Karpas-422 (cell line): ENCODE measurements at regions not wholly inside any gene's neighbourhood (a gene's known extent, or its start where the extent isn't known, plus 50 kb on each side); places are given as distances from the start of the nearest gene placed in this dataset.
"Not testable (repeated sequence)": the region's sequence is repeated elsewhere in the genome, so short reads cannot be mapped to it uniquely, and the experiment has no call there.

Experiments used
- DNase-seq: peaks from one replicate; pipeline ENCODE4 v3.0.0-alpha.2; 2015
- H2AFZ ChIP-seq: fragments of 200-600 bp; sonication (generic); 2 replicates; pipeline ENCODE4 v1.6.1; 2014; ENCODE audit warnings: antibody characterized with exemption, low read length, mixed read lengths
- H3K27ac ChIP-seq: fragments of 200-600 bp; sonication (generic); 2 replicates; pipeline ENCODE4 v1.5.1; 2014; ENCODE audit warnings: mild to moderate bottlenecking, low read length, moderate library complexity
- H3K27me3 ChIP-seq: fragments of 200-600 bp; sonication (generic); 2 replicates; pipeline ENCODE4 v1.6.1; 2014; ENCODE audit warnings: low read length, mixed read lengths
- H3K36me3 ChIP-seq: fragments of 200-600 bp; sonication (generic); 2 replicates; pipeline ENCODE4 v1.6.1; 2014; ENCODE audit warnings: low read length, mixed read lengths; ENCODE audit not compliant: insufficient read depth
- H3K4me1 ChIP-seq: fragments of 200-600 bp; sonication (generic); 2 replicates; pipeline ENCODE4 v1.6.1; 2014; ENCODE audit warnings: mild to moderate bottlenecking, low read length, mixed read lengths
- H3K4me2 ChIP-seq: fragments of 200-600 bp; sonication (generic); 2 replicates; pipeline ENCODE4 v1.6.1; 2014; ENCODE audit warnings: low read length, low read depth, mild to moderate bottlenecking; ENCODE audit not compliant: poor library complexity, severe bottlenecking
- H3K4me3 ChIP-seq: fragments of 200-600 bp; sonication (generic); 2 replicates; pipeline ENCODE4 v1.5.1; 2014; ENCODE audit warnings: mild to moderate bottlenecking, antibody characterized with exemption, low read length, mixed read lengths
- H3K79me2 ChIP-seq: fragments of 200-600 bp; sonication (generic); 2 replicates; pipeline ENCODE4 v1.6.1; 2014; ENCODE audit warnings: mild to moderate bottlenecking, low read length, mixed read lengths
- H3K9ac ChIP-seq: fragments of 200-600 bp; sonication (generic); 2 replicates; pipeline ENCODE4 v1.6.0; 2014; ENCODE audit warnings: low read length
- H3K9me2 ChIP-seq: fragments of 200-600 bp; sonication (generic), shearing (Covaris generic); replicated peaks from 2 replicates; pipeline ENCODE4 v1.6.0; 2014; ENCODE audit warnings: mild to moderate bottlenecking, low read length, moderate library complexity; ENCODE audit not compliant: insufficient read depth
- H3K9me3 ChIP-seq: fragments of 300-700, 200-600 bp; sonication (generic); 2 replicates; pipeline ENCODE4 v1.6.1; 2014; ENCODE audit warnings: low read length, mixed read lengths
- H4K20me1 ChIP-seq: fragments of 200-600 bp; sonication (generic); 2 replicates; pipeline ENCODE4 v1.6.1; 2014; ENCODE audit warnings: mild to moderate bottlenecking, antibody characterized with exemption, low read length, low read depth; ENCODE audit not compliant: insufficient read depth

GRCh38 chr11:126133901-126134300, 71.2 kb upstream of the CDON start:
- Histone ChIP-seq H3K36me3 (no peaks in the 10 kb centered on the region), H3K27ac (no peak overlapping the region), H3K27me3 (no peaks in the 10 kb centered on the region), H3K79me2 (no peaks in the 10 kb centered on the region), H4K20me1 (no peaks in the 10 kb centered on the region), H3K4me1 (no peaks in the 10 kb centered on the region), H3K9ac (no peak overlapping the region), H3K9me3 (no peaks in the 10 kb centered on the region), H3K4me3 (no peak overlapping the region), H2AFZ (no peak overlapping the region), H3K4me2 (no peak overlapping the region), H3K9me2 (no peaks in the 10 kb centered on the region)
- no peak for DNase-seq

DNA sequence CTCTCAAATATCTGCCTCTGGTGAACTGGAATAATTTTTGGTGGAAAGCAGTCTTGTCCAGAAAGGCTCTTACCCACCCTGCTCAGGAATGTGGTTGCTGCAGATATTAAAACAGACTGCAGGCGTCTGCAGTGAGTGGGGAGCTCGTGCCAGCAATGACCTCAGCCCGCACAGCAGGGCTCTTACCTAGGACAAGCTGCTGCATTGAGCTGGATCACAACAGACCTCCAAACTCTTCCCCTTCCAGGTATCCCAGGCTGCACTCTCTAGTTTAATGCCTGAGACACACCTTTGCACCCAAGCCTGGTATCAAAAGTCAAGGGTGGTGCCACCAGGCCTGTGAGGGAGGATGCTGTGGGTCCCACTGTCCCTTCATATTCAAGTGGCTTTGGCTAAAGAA, 69.7 kb upstream of the CDON start:
- Histone ChIP-seq H3K27me3 (no peaks in the 10 kb centered on the region), H3K9me3 (no peaks in the 10 kb centered on the region), H3K79me2 (no peaks in the 10 kb centered on the region), H3K27ac (no peak overlapping the region), H4K20me1 (no peaks in the 10 kb centered on the region), H2AFZ (no peak overlapping the region), H3K36me3 (no peaks in the 10 kb centered on the region), H3K9ac (no peak overlapping the region), H3K4me3 (no peak overlapping the region), H3K9me2 (no peaks in the 10 kb centered on the region), H3K4me2 (no peak overlapping the region), H3K4me1 (no peaks in the 10 kb centered on the region)
- DNase-seq, result no peak

DNA sequence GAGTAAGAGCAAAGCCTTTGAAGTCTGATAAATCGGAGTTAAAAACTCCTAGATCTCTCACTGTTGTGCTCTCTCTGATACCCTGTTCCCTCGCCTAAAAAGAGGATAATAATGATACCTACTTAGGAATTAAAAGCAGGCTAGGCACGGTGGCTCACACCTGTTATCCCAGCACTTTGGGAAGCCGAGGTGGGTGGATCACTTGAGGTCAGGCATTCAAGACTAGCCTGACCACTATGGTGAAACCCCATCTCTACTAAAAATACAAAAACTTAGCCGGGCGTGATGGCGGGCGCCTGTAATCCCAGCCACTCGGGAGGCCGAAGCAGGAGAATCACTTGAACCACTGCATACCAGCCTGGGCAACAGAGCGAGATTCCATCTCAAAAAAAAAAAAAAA, 68.1 kb upstream of the CDON start:
- H4K20me1 ChIP-seq, H3K27me3 ChIP-seq, H3K36me3 ChIP-seq, H3K79me2 ChIP-seq, H3K4me1 ChIP-seq, H3K9me3 ChIP-seq, H3K4me2 ChIP-seq, DNase-seq, H3K9ac ChIP-seq, H3K4me3 ChIP-seq, H3K9me2 ChIP-seq, H2AFZ ChIP-seq, H3K27ac ChIP-seq: not testable (repeated sequence)

DNA sequence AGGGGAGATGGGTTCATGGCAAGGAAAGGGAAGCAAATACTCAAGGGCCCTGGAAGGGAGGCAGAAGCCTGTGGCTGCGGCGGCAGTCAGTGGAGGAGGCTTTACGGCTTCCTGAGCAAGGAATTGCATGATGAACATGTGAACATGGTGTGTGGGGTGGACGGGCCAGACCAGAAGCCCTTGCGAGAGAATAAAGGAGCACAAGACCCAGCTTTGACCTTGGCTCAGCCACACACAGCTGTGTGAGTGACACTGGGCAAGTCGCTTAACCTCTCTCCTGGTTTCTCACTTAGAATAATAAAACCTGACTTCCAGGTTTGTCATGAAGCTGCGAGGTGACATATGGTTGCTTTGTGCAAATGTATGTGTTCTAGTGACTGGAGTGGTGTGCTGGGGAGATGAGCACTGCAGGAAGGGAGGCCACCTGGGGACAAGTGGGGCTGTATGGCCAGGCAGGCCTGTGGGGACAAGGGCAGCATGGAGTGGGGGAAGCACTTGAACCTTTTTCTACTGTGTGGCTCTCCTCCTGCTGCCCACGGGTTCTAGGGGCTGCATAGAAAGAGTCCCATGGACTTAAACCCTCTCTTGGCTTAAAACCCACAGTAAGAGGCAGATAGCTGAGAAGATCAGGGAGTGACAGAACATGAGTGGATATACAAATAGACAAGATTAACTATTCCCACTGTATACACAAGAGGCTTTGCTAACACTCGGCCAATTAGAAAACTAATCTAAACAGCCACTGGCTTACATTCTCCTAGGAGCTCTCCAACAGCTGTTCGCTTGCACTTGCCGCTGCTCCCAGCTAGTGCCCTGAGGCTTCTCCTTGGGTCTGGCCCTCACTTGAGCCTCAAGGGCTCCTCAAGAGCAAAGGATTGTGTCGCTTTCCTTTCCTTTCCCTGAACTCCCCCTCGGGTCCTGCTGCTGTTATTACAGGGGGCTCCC, 67.3 kb upstream of the CDON start:
- Histone ChIP-seq H3K4me2 (no peak overlapping the region), H3K9me3 (no peaks in the 10 kb centered on the region), H2AFZ (no peak overlapping the region), H3K4me3 (no peak overlapping the region), H4K20me1 (no peaks in the 10 kb centered on the region), H3K79me2 (no peaks in the 10 kb centered on the region), H3K4me1 (no peaks in the 10 kb centered on the region), H3K9ac (no peak overlapping the region), H3K36me3 (no peaks in the 10 kb centered on the region), H3K27me3 (no peaks in the 10 kb centered on the region), H3K27ac (no peak overlapping the region), H3K9me2 (no peaks in the 10 kb centered on the region)
- no peak for DNase-seq

- Histone ChIP-seq H3K79me2 (no peaks in the 10 kb centered on the region), H3K27me3 (no peaks in the 10 kb centered on the region), H3K4me2 (no peak overlapping the region), H3K9me2 (no peaks in the 10 kb centered on the region), H2AFZ (no peak overlapping the region), H3K9me3 (no peaks in the 10 kb centered on the region), H3K9ac (no peak overlapping the region), H3K4me3 (no peak overlapping the region), H4K20me1 (no peaks in the 10 kb centered on the region), H3K4me1 (0 out of 2 replicates have a peak, but pooled peaks cover 4% of the 10 kb centered on the region), H3K36me3 (no peaks in the 10 kb centered on the region), H3K27ac (no peak overlapping the region)
- DNase-seq, result no peak
Observed at GRCh38 chr11:126127898-126128297, 65.2 kb upstream of the CDON start.

DNA sequence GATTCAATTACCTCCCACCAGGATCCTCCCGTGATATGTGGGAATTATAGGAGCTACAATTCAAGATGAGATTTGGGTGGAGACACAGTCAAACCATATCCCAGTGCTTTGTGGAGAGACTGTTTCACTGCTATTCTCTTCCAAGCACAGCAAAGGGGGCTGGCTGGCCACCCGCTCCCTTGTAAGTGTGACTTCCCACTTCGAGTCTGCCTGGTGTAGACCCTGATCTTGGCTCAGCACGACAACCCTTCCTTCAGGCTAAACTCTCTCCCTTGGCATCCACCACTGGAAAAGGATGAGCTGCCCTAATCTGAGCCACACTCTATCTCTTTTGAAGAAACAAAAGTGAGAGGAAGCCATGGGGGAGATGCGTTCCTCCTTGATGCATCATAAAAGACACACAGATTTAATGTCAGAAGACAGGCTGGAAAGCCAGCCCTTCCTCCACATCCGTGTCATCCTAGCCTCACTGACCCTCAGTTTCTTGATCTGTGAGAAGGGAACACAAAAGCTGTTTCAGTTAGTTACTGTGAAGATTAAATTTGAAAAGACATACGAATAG, 64.7 kb upstream of the CDON start:
- Histone ChIP-seq H3K27ac (no peak overlapping the region), H3K9me3 (no peaks in the 10 kb centered on the region), H3K4me3 (no peak overlapping the region), H3K27me3 (no peaks in the 10 kb centered on the region), H3K36me3 (no peaks in the 10 kb centered on the region), H4K20me1 (no peaks in the 10 kb centered on the region), H3K4me1 (0 out of 2 replicates have a peak, but pooled peaks cover 4% of the 10 kb centered on the region), H3K4me2 (no peak overlapping the region), H3K9ac (no peak overlapping the region), H2AFZ (no peak overlapping the region), H3K79me2 (no peaks in the 10 kb centered on the region), H3K9me2 (no peaks in the 10 kb centered on the region)
- no peak for DNase-seq

- no peak overlapping the region for H3K9ac ChIP-seq
- H3K79me2 ChIP-seq, result no peaks in the 10 kb centered on the region
- H3K4me3 ChIP-seq, result no peak overlapping the region
- H3K4me1 ChIP-seq, result 0 out of 2 replicates have a peak, but pooled peaks cover 4% of the 10 kb centered on the region
- H3K36me3 ChIP-seq, result no peaks in the 10 kb centered on the region
- no peaks in the 10 kb centered on the region for H4K20me1 ChIP-seq
- no peak overlapping the region for H3K27ac ChIP-seq
- no peak for DNase-seq
- H3K4me2 ChIP-seq, result no peak overlapping the region
- no peaks in the 10 kb centered on the region for H3K9me2 ChIP-seq
- no peaks in the 10 kb centered on the region for H3K9me3 ChIP-seq
- H2AFZ ChIP-seq, result no peak overlapping the region
- no peaks in the 10 kb centered on the region for H3K27me3 ChIP-seq
Observed at GRCh38 chr11:126124231-126124661, 61.6 kb upstream of the CDON start.

DNA sequence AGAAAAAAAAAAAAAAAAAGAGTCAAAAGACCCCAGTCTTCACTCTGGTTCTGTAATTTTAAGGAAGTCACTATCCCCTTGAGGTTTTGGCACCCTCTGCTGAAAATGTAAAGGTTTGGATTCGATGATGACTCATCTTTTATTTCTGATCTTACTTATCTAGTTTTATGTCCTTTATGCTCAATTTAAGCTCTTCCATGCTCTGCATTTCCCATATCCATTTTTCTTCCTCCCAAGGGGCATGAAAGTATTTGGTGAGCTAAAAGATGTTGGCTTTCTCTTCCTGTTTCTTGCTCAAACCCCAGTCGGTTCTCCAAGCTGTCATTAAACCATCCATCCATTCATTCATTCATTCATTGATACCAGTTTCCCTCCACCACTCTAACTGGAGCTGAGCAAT, 61.0 kb upstream of the CDON start:
- no peak for DNase-seq
- Histone ChIP-seq H3K4me3 (no peak overlapping the region), H4K20me1 (no peaks in the 10 kb centered on the region), H3K36me3 (no peaks in the 10 kb centered on the region), H3K9ac (no peak overlapping the region), H3K27me3 (no peaks in the 10 kb centered on the region), H3K79me2 (no peaks in the 10 kb centered on the region), H3K9me3 (no peaks in the 10 kb centered on the region), H3K27ac (no peak overlapping the region), H3K4me1 (0 out of 2 replicates have a peak, but pooled peaks cover 4% of the 10 kb centered on the region), H3K9me2 (no peaks in the 10 kb centered on the region), H2AFZ (no peak overlapping the region), H3K4me2 (no peak overlapping the region)
